ENCODE measurements at regions not wholly inside any gene's neighbourhood (a gene's known extent, or its start where the extent isn't known, plus 50 kb on each side); places are given as distances from the start of the nearest gene placed in this dataset.
"Not testable (repeated sequence)": the region's sequence is repeated elsewhere in the genome, so short reads cannot be mapped to it uniquely, and the experiment has no call there.

DNA sequence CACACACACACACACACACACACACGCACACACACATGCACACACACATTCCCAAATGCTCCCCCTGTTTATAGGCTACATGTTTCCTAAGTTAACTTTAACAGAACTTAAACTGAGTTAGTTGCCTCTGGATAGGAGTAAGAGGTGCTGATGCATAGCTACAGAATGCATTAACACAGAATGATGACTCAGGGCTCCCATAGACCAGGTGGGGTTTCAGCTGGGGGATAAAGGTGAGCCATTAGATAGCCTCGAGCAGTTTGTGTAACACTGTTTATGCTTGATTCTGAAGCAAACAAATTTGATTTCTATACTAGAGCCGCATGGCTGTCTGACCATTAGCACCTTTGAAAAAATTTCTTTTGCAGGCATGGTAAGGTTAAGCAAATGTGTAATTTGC lies 741.0 kb downstream of the PLCL1 start:
- Histone ChIP-seq H3K9ac (ENCODE audit: low read length in 2 of 2) (no peak overlapping the region), H3K36me3 (ENCODE audit: control insufficient read depth in 2 of 2, insufficient read depth in 2 of 2, low read length in 2 of 2) (no peaks in the 10 kb centered on the region), H3K9me3 (ENCODE audit: control insufficient read depth in 2 of 2, low read length in 2 of 2) (no peaks in the 10 kb centered on the region), H3K4me1 (ENCODE audit: control insufficient read depth, insufficient read depth, low read length) (no peaks in the 10 kb centered on the region), H3K27ac (ENCODE audit: low read length) (no peak overlapping the region), H3K27me3 (ENCODE audit: control insufficient read depth in 1 of 2, insufficient read depth in 2 of 2, low read length in 2 of 2) (no peaks in the 10 kb centered on the region), H3K4me3 (ENCODE audit: low read length in 2 of 2) (no peak overlapping the region)

DNA sequence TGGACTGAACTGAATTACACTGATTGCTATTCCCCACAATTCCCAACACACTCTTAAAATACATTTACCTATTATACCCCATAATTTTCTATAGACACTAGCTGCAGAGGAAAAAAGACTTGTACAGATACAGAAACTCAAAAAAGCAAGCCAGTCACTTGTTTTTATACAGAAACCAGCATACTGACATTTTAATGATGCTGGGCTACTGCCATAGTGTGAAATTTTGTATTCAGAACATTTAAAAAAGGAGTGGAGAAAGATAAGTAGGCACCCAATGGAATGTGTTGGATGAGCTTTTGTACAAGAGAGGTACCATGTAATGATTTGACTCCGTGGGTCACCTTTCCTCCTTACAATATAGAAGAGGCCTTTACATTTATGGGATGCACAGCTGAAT lies 740.1 kb downstream of the PLCL1 start:
- Histone ChIP-seq H3K4me3 (ENCODE audit: low read length in 2 of 2) (no peak overlapping the region), H3K27me3 (ENCODE audit: control insufficient read depth in 1 of 2, insufficient read depth in 2 of 2, low read length in 2 of 2) (no peaks in the 10 kb centered on the region), H3K36me3 (ENCODE audit: control insufficient read depth in 2 of 2, insufficient read depth in 2 of 2, low read length in 2 of 2) (no peaks in the 10 kb centered on the region), H3K4me1 (ENCODE audit: control insufficient read depth, insufficient read depth, low read length) (no peaks in the 10 kb centered on the region), H3K9ac (ENCODE audit: low read length in 2 of 2) (no peak overlapping the region), H3K27ac (ENCODE audit: low read length) (no peak overlapping the region), H3K9me3 (ENCODE audit: control insufficient read depth in 2 of 2, low read length in 2 of 2) (no peaks in the 10 kb centered on the region)

DNA sequence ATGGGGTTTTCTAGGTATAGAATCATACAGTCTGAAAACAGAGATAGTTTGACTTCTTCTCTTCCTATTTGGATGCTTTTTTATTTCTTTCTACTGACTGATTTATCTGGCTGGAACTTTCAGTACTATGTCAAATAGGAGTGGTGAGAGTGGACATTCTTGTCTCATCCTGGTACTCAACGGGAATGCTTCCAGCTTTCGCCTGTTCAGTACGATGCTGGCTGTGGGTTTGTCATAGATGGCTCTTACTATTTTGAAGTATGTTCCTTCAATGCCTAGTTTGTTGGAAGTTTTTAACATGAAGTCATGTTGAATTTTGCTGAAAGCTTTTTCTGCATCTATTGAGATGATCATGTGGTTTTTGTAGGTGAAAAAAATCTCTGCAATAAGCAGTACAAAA lies 730.4 kb downstream of the PLCL1 start:
- no peak overlapping the region for H3K27ac ChIP-seq (ENCODE audit: low read length)
- H3K9me3 ChIP-seq (ENCODE audit: control insufficient read depth in 2 of 2, low read length in 2 of 2) = no peaks in the 10 kb centered on the region
- no peak overlapping the region for H3K9ac ChIP-seq (ENCODE audit: low read length in 2 of 2)
- H3K36me3 ChIP-seq (ENCODE audit: control insufficient read depth in 2 of 2, insufficient read depth in 2 of 2, low read length in 2 of 2) = no peaks in the 10 kb centered on the region
- no peaks in the 10 kb centered on the region for H3K27me3 ChIP-seq (ENCODE audit: control insufficient read depth in 1 of 2, insufficient read depth in 2 of 2, low read length in 2 of 2)
- H3K4me3 ChIP-seq (ENCODE audit: low read length in 2 of 2) = no peak overlapping the region
- no peaks in the 10 kb centered on the region for H3K4me1 ChIP-seq (ENCODE audit: control insufficient read depth, insufficient read depth, low read length)

DNA sequence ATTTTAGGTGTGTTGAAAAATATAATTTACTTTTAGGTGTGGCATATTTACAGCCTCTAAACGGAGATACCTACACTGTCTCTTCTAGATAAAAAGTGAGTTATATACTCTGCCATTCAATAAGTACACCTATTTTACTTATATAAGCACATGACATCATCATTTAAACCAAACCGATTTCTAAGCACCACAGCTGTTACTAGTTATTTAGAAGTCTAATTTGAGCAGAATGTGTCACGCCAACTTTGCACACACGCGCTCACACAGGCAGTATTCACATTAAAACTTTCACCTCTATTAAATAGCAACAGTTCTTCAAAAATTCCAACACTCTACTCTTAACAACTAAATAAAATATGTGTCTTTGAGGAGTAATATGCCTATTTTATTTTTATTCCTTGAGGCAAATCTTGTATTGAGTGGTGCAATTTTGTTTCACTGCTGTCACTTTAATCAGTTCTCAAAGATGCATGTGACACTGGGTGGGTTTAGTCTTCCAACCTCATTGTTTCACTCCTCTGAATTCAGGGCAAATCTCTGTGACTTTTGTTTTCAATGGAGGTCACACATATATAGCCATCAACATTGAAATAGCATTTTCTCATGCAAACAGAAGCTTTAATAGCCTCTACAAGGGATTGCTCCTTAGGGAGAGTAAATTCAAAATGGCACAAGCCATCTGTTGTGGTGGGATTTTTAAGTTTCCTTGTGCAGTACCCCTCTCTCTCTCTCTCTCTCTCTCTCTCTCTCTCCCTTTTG lies 721.0 kb downstream of the PLCL1 start:
- no peak overlapping the region for H3K4me3 ChIP-seq (ENCODE audit: low read length in 2 of 2)
- no peak overlapping the region for H3K9ac ChIP-seq (ENCODE audit: low read length in 2 of 2)
- no peaks in the 10 kb centered on the region for H3K36me3 ChIP-seq (ENCODE audit: control insufficient read depth in 2 of 2, insufficient read depth in 2 of 2, low read length in 2 of 2)
- no peaks in the 10 kb centered on the region for H3K27me3 ChIP-seq (ENCODE audit: control insufficient read depth in 1 of 2, insufficient read depth in 2 of 2, low read length in 2 of 2)
- H3K9me3 ChIP-seq (ENCODE audit: control insufficient read depth in 2 of 2, low read length in 2 of 2) = no peaks in the 10 kb centered on the region
- no peaks in the 10 kb centered on the region for H3K4me1 ChIP-seq (ENCODE audit: control insufficient read depth, insufficient read depth, low read length)
- H3K27ac ChIP-seq (ENCODE audit: low read length) = no peak overlapping the region

DNA sequence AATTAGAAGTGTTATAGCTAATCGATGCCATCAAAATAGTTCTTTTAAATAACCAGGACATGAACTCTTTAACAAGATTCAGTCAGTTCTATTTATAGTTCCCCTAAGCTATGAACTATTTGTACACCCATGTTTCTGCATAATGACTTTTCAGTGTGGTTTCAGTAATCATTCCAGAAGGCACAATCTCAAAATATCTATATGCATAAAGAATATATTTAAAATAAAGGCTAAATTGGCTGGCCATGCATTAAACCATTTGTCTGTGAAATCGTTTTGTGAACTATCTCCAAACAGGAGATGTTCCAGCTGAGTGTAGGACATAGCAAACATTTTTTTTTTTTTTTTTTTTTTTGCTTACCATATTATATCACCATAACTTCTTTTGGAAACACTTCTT lies 719.3 kb downstream of the PLCL1 start:
- no peaks in the 10 kb centered on the region for H3K36me3 ChIP-seq (ENCODE audit: control insufficient read depth in 2 of 2, insufficient read depth in 2 of 2, low read length in 2 of 2)
- H3K9ac ChIP-seq (ENCODE audit: low read length in 2 of 2) = no peak overlapping the region
- H3K27me3 ChIP-seq (ENCODE audit: control insufficient read depth in 1 of 2, insufficient read depth in 2 of 2, low read length in 2 of 2) = no peaks in the 10 kb centered on the region
- no peaks in the 10 kb centered on the region for H3K4me1 ChIP-seq (ENCODE audit: control insufficient read depth, insufficient read depth, low read length)
- no peaks in the 10 kb centered on the region for H3K9me3 ChIP-seq (ENCODE audit: control insufficient read depth in 2 of 2, low read length in 2 of 2)
- H3K27ac ChIP-seq (ENCODE audit: low read length) = no peak overlapping the region
- H3K4me3 ChIP-seq (ENCODE audit: low read length in 2 of 2) = no peak overlapping the region

DNA sequence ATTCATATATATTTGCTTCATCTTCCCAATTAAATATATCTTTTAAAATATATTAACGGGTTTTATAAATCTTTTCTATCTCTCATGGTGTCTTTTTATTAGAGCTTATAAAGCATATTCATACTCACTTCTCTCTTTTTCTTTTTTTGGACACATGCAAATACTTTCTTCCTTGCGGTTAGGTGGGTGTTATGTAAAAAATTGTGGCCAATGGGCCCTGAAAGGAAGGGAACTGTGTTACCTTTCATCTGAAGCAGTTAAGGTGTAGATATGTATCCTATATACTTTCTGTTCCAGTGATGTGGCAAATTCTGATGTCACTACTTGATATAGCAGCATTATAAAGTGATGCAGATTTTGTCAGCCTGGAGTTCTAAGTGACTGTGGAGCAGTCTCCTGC lies 714.5 kb downstream of the PLCL1 start:
- Histone ChIP-seq H3K9me3 (ENCODE audit: control insufficient read depth in 2 of 2, low read length in 2 of 2) (no peaks in the 10 kb centered on the region), H3K4me1 (ENCODE audit: control insufficient read depth, insufficient read depth, low read length) (no peaks in the 10 kb centered on the region), H3K9ac (ENCODE audit: low read length in 2 of 2) (no peak overlapping the region), H3K36me3 (ENCODE audit: control insufficient read depth in 2 of 2, insufficient read depth in 2 of 2, low read length in 2 of 2) (no peaks in the 10 kb centered on the region), H3K4me3 (ENCODE audit: low read length in 2 of 2) (no peak overlapping the region), H3K27ac (ENCODE audit: low read length) (no peak overlapping the region), H3K27me3 (ENCODE audit: control insufficient read depth in 1 of 2, insufficient read depth in 2 of 2, low read length in 2 of 2) (no peaks in the 10 kb centered on the region)

DNA sequence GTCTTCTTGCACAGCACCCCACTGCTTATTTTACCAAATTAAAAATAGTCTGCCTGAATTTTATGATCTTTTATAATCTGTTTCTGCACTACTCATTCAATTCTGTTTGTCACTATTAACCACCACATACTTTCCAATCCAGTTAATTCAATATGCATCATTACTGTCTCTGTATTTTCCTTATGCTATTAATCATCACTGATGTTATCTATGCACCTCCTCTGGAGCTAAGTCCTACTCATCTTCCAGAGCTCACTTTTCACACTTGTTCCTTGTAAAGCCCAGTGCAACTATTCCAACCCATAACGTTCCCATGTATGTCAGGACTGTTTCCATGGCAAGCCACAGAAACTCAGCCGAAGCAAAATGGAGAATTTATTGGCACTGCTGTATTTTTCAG lies 713.6 kb downstream of the PLCL1 start:
- Histone ChIP-seq H3K4me3 (ENCODE audit: low read length in 2 of 2) (no peak overlapping the region), H3K27me3 (ENCODE audit: control insufficient read depth in 1 of 2, insufficient read depth in 2 of 2, low read length in 2 of 2) (no peaks in the 10 kb centered on the region), H3K4me1 (ENCODE audit: control insufficient read depth, insufficient read depth, low read length) (no peaks in the 10 kb centered on the region), H3K27ac (ENCODE audit: low read length) (no peak overlapping the region), H3K9me3 (ENCODE audit: control insufficient read depth in 2 of 2, low read length in 2 of 2) (no peaks in the 10 kb centered on the region), H3K9ac (ENCODE audit: low read length in 2 of 2) (no peak overlapping the region), H3K36me3 (ENCODE audit: control insufficient read depth in 2 of 2, insufficient read depth in 2 of 2, low read length in 2 of 2) (no peaks in the 10 kb centered on the region)

DNA sequence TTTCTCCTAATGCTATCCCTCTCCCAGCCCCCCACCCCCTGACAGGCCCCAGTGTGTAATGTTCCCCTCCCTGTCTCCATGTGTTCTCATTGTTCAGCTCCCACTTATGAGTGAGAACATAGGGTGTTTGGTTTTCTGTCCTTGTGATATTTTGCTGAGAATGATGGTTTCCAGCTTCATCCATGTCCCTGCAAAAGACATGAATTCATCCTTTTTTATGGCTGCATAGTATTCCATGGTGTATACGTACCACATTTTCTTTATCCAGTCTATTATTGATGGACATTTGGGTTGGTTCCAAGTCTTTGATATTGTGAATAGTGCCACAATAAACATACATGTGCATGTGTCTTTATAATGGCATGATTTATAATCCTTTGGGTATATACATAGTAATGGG lies 704.2 kb downstream of the PLCL1 start:
- not testable (repeated sequence) for H3K4me3 ChIP-seq (ENCODE audit: low read length in 2 of 2); H3K27me3 ChIP-seq (ENCODE audit: control insufficient read depth in 1 of 2, insufficient read depth in 2 of 2, low read length in 2 of 2); H3K9ac ChIP-seq (ENCODE audit: low read length in 2 of 2); H3K27ac ChIP-seq (ENCODE audit: low read length); H3K36me3 ChIP-seq (ENCODE audit: control insufficient read depth in 2 of 2, insufficient read depth in 2 of 2, low read length in 2 of 2); H3K9me3 ChIP-seq (ENCODE audit: control insufficient read depth in 2 of 2, low read length in 2 of 2); H3K4me1 ChIP-seq (ENCODE audit: control insufficient read depth, insufficient read depth, low read length)

DNA sequence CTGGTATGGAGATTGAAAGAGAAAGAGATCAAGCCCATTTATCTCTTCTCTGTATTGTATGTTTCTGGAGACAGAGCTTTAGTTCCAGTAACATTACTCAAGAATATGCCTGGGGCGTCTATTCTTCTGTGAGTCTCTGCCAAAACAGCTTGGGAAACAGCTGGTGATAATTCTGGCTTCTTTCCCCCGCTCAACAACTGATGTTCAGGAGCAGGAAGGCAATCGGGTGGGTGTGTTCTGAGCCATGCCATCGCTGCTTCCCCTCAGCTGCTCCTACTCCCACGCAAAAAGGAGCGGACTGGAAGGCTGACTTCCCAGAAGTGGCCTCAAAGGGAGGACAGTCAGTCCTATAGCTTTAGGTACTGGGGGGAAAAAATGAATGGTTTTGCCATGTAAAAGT lies 695.1 kb downstream of the PLCL1 start:
- H3K9me3 ChIP-seq (ENCODE audit: control insufficient read depth in 2 of 2, low read length in 2 of 2) = no peaks in the 10 kb centered on the region
- no peaks in the 10 kb centered on the region for H3K4me1 ChIP-seq (ENCODE audit: control insufficient read depth, insufficient read depth, low read length)
- no peak overlapping the region for H3K4me3 ChIP-seq (ENCODE audit: low read length in 2 of 2)
- no peaks in the 10 kb centered on the region for H3K36me3 ChIP-seq (ENCODE audit: control insufficient read depth in 2 of 2, insufficient read depth in 2 of 2, low read length in 2 of 2)
- H3K27ac ChIP-seq (ENCODE audit: low read length) = no peak overlapping the region
- H3K27me3 ChIP-seq (ENCODE audit: control insufficient read depth in 1 of 2, insufficient read depth in 2 of 2, low read length in 2 of 2) = no peaks in the 10 kb centered on the region
- no peak overlapping the region for H3K9ac ChIP-seq (ENCODE audit: low read length in 2 of 2)

DNA sequence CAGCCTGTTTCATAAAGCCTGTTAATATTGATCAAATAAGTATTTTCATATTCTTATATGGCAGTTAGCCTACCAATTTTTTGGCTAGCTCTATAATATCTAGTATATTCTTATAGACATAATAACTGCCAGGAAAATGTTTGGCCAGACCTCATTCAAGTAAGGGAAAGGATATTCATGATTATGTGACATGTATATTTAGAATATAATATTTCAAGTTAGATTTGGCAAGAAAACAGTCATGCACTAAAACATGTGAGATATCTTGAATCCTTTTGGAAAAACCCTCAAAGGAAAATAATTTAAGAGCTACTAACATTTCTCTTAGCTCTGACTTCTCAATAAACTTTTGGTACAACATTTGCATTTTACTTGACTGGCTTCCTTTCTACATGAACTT lies 694.1 kb downstream of the PLCL1 start:
- no peaks in the 10 kb centered on the region for H3K36me3 ChIP-seq (ENCODE audit: control insufficient read depth in 2 of 2, insufficient read depth in 2 of 2, low read length in 2 of 2)
- no peaks in the 10 kb centered on the region for H3K9me3 ChIP-seq (ENCODE audit: control insufficient read depth in 2 of 2, low read length in 2 of 2)
- H3K27me3 ChIP-seq (ENCODE audit: control insufficient read depth in 1 of 2, insufficient read depth in 2 of 2, low read length in 2 of 2) = no peaks in the 10 kb centered on the region
- H3K4me1 ChIP-seq (ENCODE audit: control insufficient read depth, insufficient read depth, low read length) = no peaks in the 10 kb centered on the region
- no peak overlapping the region for H3K9ac ChIP-seq (ENCODE audit: low read length in 2 of 2)
- H3K4me3 ChIP-seq (ENCODE audit: low read length in 2 of 2) = no peak overlapping the region
- no peak overlapping the region for H3K27ac ChIP-seq (ENCODE audit: low read length)

DNA sequence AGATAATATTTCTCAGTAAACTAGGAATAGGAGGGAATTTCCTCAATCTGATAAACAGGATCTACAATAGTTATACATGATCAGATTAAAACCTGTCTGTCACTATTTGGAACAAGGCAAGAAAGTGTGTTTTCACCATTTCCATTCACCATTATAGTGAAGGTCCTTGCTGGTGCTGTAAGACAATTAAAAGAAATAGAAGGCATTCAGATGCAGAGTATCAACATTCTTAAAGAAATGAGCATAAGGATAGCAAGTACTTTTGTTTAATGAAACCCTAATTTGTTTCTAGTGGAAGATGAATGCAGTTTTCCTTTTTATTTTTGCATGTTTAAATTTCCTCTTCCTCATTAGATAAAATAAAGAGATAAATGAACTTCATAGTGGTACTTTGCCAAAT lies 693.7 kb downstream of the PLCL1 start:
- H3K9ac ChIP-seq (ENCODE audit: low read length in 2 of 2) = no peak overlapping the region

More for the DNA sequence above, 693.7 kb downstream of the PLCL1 start:
- Histone ChIP-seq H3K4me1 (ENCODE audit: control insufficient read depth, insufficient read depth, low read length) (no peaks in the 10 kb centered on the region), H3K27ac (ENCODE audit: low read length) (no peak overlapping the region), H3K9me3 (ENCODE audit: control insufficient read depth in 2 of 2, low read length in 2 of 2) (no peaks in the 10 kb centered on the region), H3K27me3 (ENCODE audit: control insufficient read depth in 1 of 2, insufficient read depth in 2 of 2, low read length in 2 of 2) (no peaks in the 10 kb centered on the region), H3K36me3 (ENCODE audit: control insufficient read depth in 2 of 2, insufficient read depth in 2 of 2, low read length in 2 of 2) (no peaks in the 10 kb centered on the region), H3K4me3 (ENCODE audit: low read length in 2 of 2) (no peak overlapping the region)

Data from stomach smooth muscle (tissue), 2 donors.